ENCODE measurements at regions not wholly inside any gene's neighbourhood (a gene's known extent, or its start where the extent isn't known, plus 50 kb on each side); places are given as distances from the start of the nearest gene placed in this dataset.

- Histone ChIP-seq H4K20me1 (replicated peaks; ENCODE audit: control insufficient read depth, extremely low read depth, insufficient read depth, low read length) (no peaks in the 10 kb centered on the region), H3K9ac (replicated peaks; ENCODE audit: extremely low read depth, insufficient read depth, low read length) (no peak overlapping the region), H3K4me3 (replicated peaks in 1 of 3; ENCODE audit: insufficient read depth in 1 of 3, low read depth in 1 of 3, low read length in 3 of 3) (no peak overlapping the region), H3K27ac (ENCODE audit: insufficient read depth, low read depth, low read length) (no peak overlapping the region), H3K36me3 (ENCODE audit: control insufficient read depth in 2 of 2, extremely low read depth in 1 of 2, insufficient read depth in 2 of 2, low read length in 2 of 2) (no peaks in the 10 kb centered on the region), H3K27me3 (ENCODE audit: control insufficient read depth in 2 of 2, insufficient read depth in 2 of 2, low read length in 2 of 2) (no peaks in the 10 kb centered on the region), H3K9me3 (replicated peaks; ENCODE audit: control insufficient read depth, insufficient read depth, low read length) (no peaks in the 10 kb centered on the region), H3K9me1 (replicated peaks; ENCODE audit: control insufficient read depth, extremely low read depth, insufficient read depth, low read length) (no peaks in the 10 kb centered on the region), H3K4me1 (ENCODE audit: control insufficient read depth, extremely low read depth, insufficient read depth, low read length) (no peaks in the 10 kb centered on the region), H3K79me2 (ENCODE audit: control insufficient read depth, insufficient read depth, low read length) (no peaks in the 10 kb centered on the region), H3K4me2 (ENCODE audit: insufficient read depth, low read length) (no peak overlapping the region), H2AFZ (ENCODE audit: low read depth, low read length) (no peak overlapping the region)
- FAIRE-seq (no peak), DNase-seq (ENCODE audit: low read depth, low spot score) (peak; percentile 14)
- intact Hi-C loops (cut with micrococcal nuclease) = no loop called here
- BruUV-seq (replicated peaks) = no TSS peak
- POLR2A ChIA-PET = no interaction called here
- CTCF ChIA-PET = no interaction called here
- TF ChIP-seq EZH2 (IDR thresholded peaks at IDR 0.05; ENCODE audit: borderline replicate concordance, low read depth, low read length, severe bottlenecking) (no peak), JUN (IDR thresholded peaks at IDR 0.05; ENCODE audit: borderline replicate concordance, insufficient read depth, insufficient read length, low read depth) (peak; percentile 10), POLR2A (IDR thresholded peaks at IDR 0.05; ENCODE audit: low read depth, low read length) (no peak), FOS (IDR thresholded peaks at IDR 0.05; ENCODE audit: borderline replicate concordance, insufficient read depth, low read length) (peak; percentile 44), CTCF (IDR thresholded peaks at IDR 0.05; ENCODE audit: extremely low read depth in 1 of 2, insufficient read depth in 1 of 2, low read depth in 1 of 2, low read length in 2 of 2) (no peak), MYC (IDR thresholded peaks at IDR 0.05; ENCODE audit: low read depth, low read length) (no peak), GATA2 (IDR thresholded peaks at IDR 0.05; ENCODE audit: insufficient read depth, insufficient read length, low read depth, low read length) (no peak), POLR2AphosphoS5 (IDR thresholded peaks at IDR 0.05; ENCODE audit: insufficient read depth, low read depth, low read length) (no peak)
- TF ChIP-seq, protein P1, sequence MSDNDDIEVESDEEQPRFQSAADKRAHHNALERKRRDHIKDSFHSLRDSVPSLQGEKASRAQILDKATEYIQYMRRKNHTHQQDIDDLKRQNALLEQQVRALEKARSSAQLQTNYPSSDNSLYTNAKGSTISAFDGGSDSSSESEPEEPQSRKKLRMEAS (IDR thresholded peaks at IDR 0.05; ENCODE audit: insufficient read depth, insufficient read length) = no peak
- dilution Hi-C loops (cut with MboI; ENCODE audit: extremely low pct_ligation_motif_present, low sequenced_read_pairs) = no loop called here
These were observed 439.6 kb downstream of the CSNK1G3 start for GRCh38 chr5:123951582-123951977.

Measured in endothelial cell of umbilical vein (primary cell).